Spleen (tissue), 11 donors: ENCODE measurements at regions not wholly inside any gene's neighbourhood (a gene's known extent, or its start where the extent isn't known, plus 50 kb on each side); places are given as distances from the start of the nearest gene placed in this dataset.

Experiments used
- DNase-seq: peaks from one replicate; pipeline ENCODE4 v3.0.0-alpha.2; 2020
- H3K27ac ChIP-seq, 8 donors: fragments of 200-600 bp; sonication (generic) in 7 of 8; 1 replicate in 4 of 8; 2 replicates in 4 of 8; pipeline versions ENCODE4 v1.5.0 to v1.8.0; 2016 to 2021; ENCODE audit warnings: inconsistent platforms in 4 of 8, mild to moderate bottlenecking in 4 of 8, moderate library complexity in 1 of 8
- H3K27me3 ChIP-seq, 7 donors: fragments of 200-600 bp; sonication (generic) in 6 of 7; replicated peaks in 1 of 7; 1 replicate in 4 of 7; 2 replicates in 3 of 7; pipeline versions ENCODE4 v1.5.0 to v1.8.0; 2016 to 2021; ENCODE audit warnings: inconsistent platforms in 3 of 7, mild to moderate bottlenecking in 1 of 7
- H3K36me3 ChIP-seq, 6 donors: fragments of 200-600 bp; sonication (generic) in 5 of 6; 1 replicate in 4 of 6; 2 replicates in 2 of 6; pipeline versions ENCODE4 v1.5.0 to v1.8.0; 2016 to 2021; ENCODE audit warnings: inconsistent platforms in 2 of 6
- H3K4me1 ChIP-seq, 6 donors: fragments of 200-600 bp; sonication (generic) in 5 of 6; 1 replicate in 3 of 6; 2 replicates in 3 of 6; pipeline versions ENCODE4 v1.5.0 to v1.8.0; 2016 to 2021; ENCODE audit warnings: inconsistent platforms in 3 of 6
- H3K4me3 ChIP-seq, 8 donors: fragments of 200-600 bp; sonication (generic) in 7 of 8; 1 replicate in 4 of 8; 2 replicates in 4 of 8; pipeline versions ENCODE4 v1.5.0 to v1.8.0; 2016 to 2021; ENCODE audit warnings: inconsistent platforms in 4 of 8, mild to moderate bottlenecking in 4 of 8, moderate library complexity in 2 of 8
- H3K9me3 ChIP-seq, 8 donors: fragments of 200-600 bp; sonication (generic) in 7 of 8; 1 replicate in 4 of 8; 2 replicates in 4 of 8; pipeline versions ENCODE4 v1.5.0 to v1.8.0; 2016 to 2021; ENCODE audit warnings: inconsistent platforms in 4 of 8
- CTCF ChIP-seq, 11 experiments: fragments of 200-600 bp in 7 of 11; fragments of 450-650 bp in 4 of 11; sonication (generic) in 4 of 11; IDR thresholded peaks in 8 of 11; conservative IDR thresholded peaks in 3 of 11; 1 replicate in 7 of 11; 2 replicates in 4 of 11; pipeline versions ENCODE4 v1.4.0 to v1.8.0; 2016 to 2021; ENCODE audit warnings: antibody characterized with exemption in 11 of 11, inconsistent platforms in 4 of 11, mild to moderate bottlenecking in 1 of 11
- POLR2A ChIP-seq, 3 donors: fragments of 450-650 bp; IDR thresholded peaks; one replicate each; pipeline ENCODE4 v1.5.1; 2017; ENCODE audit warnings: antibody characterized with exemption in 3 of 3, mild to moderate bottlenecking in 1 of 3
- POLR2AphosphoS5 ChIP-seq, 3 donors: sonication (generic); formaldehyde crosslinking; IDR thresholded peaks; one replicate each; pipeline ENCODE4 v1.5.1; 2017; ENCODE audit warnings: antibody characterized with exemption in 3 of 3
- WGBS, 5 donors: extraction: QIAGEN DNeasy Blood & Tissue Kit in 3 of 5; methylation state at CpG; one replicate each; pipeline versions ENCODE4 v1.1.5 to v1.1.7; 2013 to 2018; 5-methylcytosine and 5-hydroxymethylcytosine counted together
- intact Hi-C: fragments of 100-400 bp; cut with DNase I; formaldehyde crosslinking; loops from one replicate; pipeline ENCODE4 v1.15.0; 2023; ENCODE audit warnings: low total_unique reads
- donor health status: healthy with polysubstance abuse.
- donor health status: DM: no; HTN: no; CAD: no; lungs with moderate emphysema.
- donor health status: DM: no; HTN: no; CAD: no.
- donor health status: Bipolar disorder and iron deficiency.
- donor health status: healthy.
- donor health status: DM: no; HTN: no; CAD: no.
- donor health status: DM: yes; HTN: yes; CAD: no.

GRCh38 chr18:26708806-26709716 is 156.4 kb downstream of the AQP4 start:
- DNase-seq: no peak
- H3K27me3 ChIP-seq: no peaks in the 10 kb centered on the region
- WGBS, 5 donors: 65 to 84% (median 67%) methylated on average over 7 of the region's 7 CpGs
- no peaks in the 10 kb centered on the region for H3K36me3 ChIP-seq
- H3K27ac ChIP-seq: peak overlapping the region in 2 of 8 donors; percentile 35 to 41
- TF ChIP-seq POLR2A (IDR thresholded peaks at IDR 0.05) (no peak), CTCF (IDR thresholded peaks at IDR 0.05 in 8 of 11, conservative IDR thresholded peaks at IDR 0.05 in 3 of 11) (no peak), POLR2AphosphoS5 (IDR thresholded peaks at IDR 0.05) (no peak)
- H3K9me3 ChIP-seq: no peaks in the 10 kb centered on the region
- intact Hi-C loops: no loop called here
- peaks cover 0 to 45% (median 0%) of the 10 kb centered on the region in 6 donors for H3K4me1 ChIP-seq
- no peak overlapping the region for H3K4me3 ChIP-seq

- no peak for DNase-seq
- 36 to 68% (median 46%) methylated on average over 10 of the region's 10 CpGs for WGBS, 5 donors
- TF ChIP-seq POLR2A (IDR thresholded peaks at IDR 0.05) (no peak), CTCF (IDR thresholded peaks at IDR 0.05 in 8 of 11, conservative IDR thresholded peaks at IDR 0.05 in 3 of 11) (no peak), POLR2AphosphoS5 (IDR thresholded peaks at IDR 0.05) (no peak)
- intact Hi-C loops: no loop called here
- H3K27me3 ChIP-seq: no peaks in the 10 kb centered on the region
- no peak overlapping the region for H3K4me3 ChIP-seq
- H3K4me1 ChIP-seq: peaks cover 0 to 48% (median 0%) of the 10 kb centered on the region in 6 donors
- H3K36me3 ChIP-seq: no peaks in the 10 kb centered on the region
- H3K9me3 ChIP-seq: no peaks in the 10 kb centered on the region
- peak overlapping the region in 4 of 8 donors; percentile 29 to 52 (median 38) for H3K27ac ChIP-seq
These were observed 158.6 kb downstream of the AQP4 start for GRCh38 chr18:26706911-26707351.

GRCh38 chr18:26705757-26706156 is 157.4 kb upstream of the KCTD1 start:
- H3K9me3 ChIP-seq: no peaks in the 10 kb centered on the region
- peaks cover 0 to 46% (median 0%) of the 10 kb centered on the region in 6 donors for H3K4me1 ChIP-seq
- H3K27me3 ChIP-seq: no peaks in the 10 kb centered on the region
- no peak overlapping the region for H3K27ac ChIP-seq
- intact Hi-C loops: no loop called here
- no peak overlapping the region for H3K4me3 ChIP-seq
- no peak for DNase-seq
- TF ChIP-seq POLR2A (IDR thresholded peaks at IDR 0.05): no peak
- H3K36me3 ChIP-seq: no peaks in the 10 kb centered on the region

GRCh38 chr18:26703170-26703930 is 155.0 kb upstream of the KCTD1 start:
- H3K27me3 ChIP-seq: no peaks in the 10 kb centered on the region
- H3K27ac ChIP-seq: peak overlapping the region in 2 of 8 donors; percentile 29 to 40
- no peak overlapping the region for H3K4me3 ChIP-seq
- DNase-seq: no peak
- no peaks in the 10 kb centered on the region for H3K36me3 ChIP-seq
- TF ChIP-seq POLR2AphosphoS5 (IDR thresholded peaks at IDR 0.05) (no peak), CTCF (IDR thresholded peaks at IDR 0.05 in 8 of 11, conservative IDR thresholded peaks at IDR 0.05 in 3 of 11) (no peak)
- H3K9me3 ChIP-seq: no peaks in the 10 kb centered on the region
- 76 to 83% (median 78%) methylated on average over 7 of the region's 7 CpGs for WGBS, 5 donors
- intact Hi-C loops: no loop called here
- H3K4me1 ChIP-seq: peaks cover 0 to 27% (median 0%) of the 10 kb centered on the region in 6 donors
